ENCODE measurements at regions not wholly inside any gene's neighbourhood (a gene's known extent, or its start where the extent isn't known, plus 50 kb on each side); places are given as distances from the start of the nearest gene placed in this dataset.
A peak's percentile ranks its signal among the peaks of the same experiment; 100 is the strongest.

- DNase-seq (ENCODE audit: low read depth, low spot score) (no peak), FAIRE-seq (no peak), ATAC-seq (peak; percentile 72)
- no peak overlapping the region for H2AFZ ChIP-seq (ENCODE audit: control insufficient read depth, low read depth, low read length)
- WGBS (ENCODE audit: insufficient coverage, insufficient replicate concordance, low lambda C conversion rate, missing lambda C conversion rate) = 32% methylated on average over 11 of the region's 11 CpGs
- H3K9ac ChIP-seq (ENCODE audit: control insufficient read depth, insufficient read depth, low read length) = no peak overlapping the region
- no peaks in the 10 kb centered on the region for H3K36me3 ChIP-seq (ENCODE audit: control insufficient read depth in 2 of 2, insufficient read depth in 2 of 2, low read length in 1 of 2)
- no peak overlapping the region for H3K4me2 ChIP-seq (ENCODE audit: control insufficient read depth, insufficient read depth)
- RAD21 ChIA-PET (ENCODE audit: unreplicated experiment) = no interaction called here
- intact Hi-C loops (cut with micrococcal nuclease; ENCODE audit: unreplicated experiment) = no loop called here
- peaks cover 23% of the 10 kb centered on the region for H3K4me1 ChIP-seq (ENCODE audit: control insufficient read depth, insufficient read depth, low read length)
- CTCF ChIA-PET = no interaction called here
- no peak overlapping the region for H3K4me3 ChIP-seq
- POLR2A ChIA-PET = no interaction called here
- SMC1A ChIA-PET (ENCODE audit: uncharacterized antibody, unreplicated experiment) = no interaction called here
- in situ Hi-C loops (cut with MboI) = no loop called here
- no peaks in the 10 kb centered on the region for H3K27me3 ChIP-seq (replicated peaks in 1 of 2; ENCODE audit: control insufficient read depth in 2 of 2, insufficient read depth in 2 of 2, low read length in 1 of 2)
- no TSS peak for BruUV-seq (replicated peaks)
- no peaks in the 10 kb centered on the region for H3K9me3 ChIP-seq (replicated peaks; ENCODE audit: control insufficient read depth, insufficient read depth, low read length)
- peak overlapping the region; percentile 66 for H3K27ac ChIP-seq (ENCODE audit: control insufficient read depth, insufficient read depth)
- H3K79me2 ChIP-seq (ENCODE audit: control insufficient read depth, insufficient read depth, low read length) = no peaks in the 10 kb centered on the region
- no peak for TF ChIP-seq SUZ12 (IDR thresholded peaks at IDR 0.05; ENCODE audit: unreplicated experiment)
- no peak for TF ChIP-seq POU2F2 (IDR thresholded peaks at IDR 0.05; ENCODE audit: borderline replicate concordance, low read depth, low read length)
- TF ChIP-seq E2F4 (IDR thresholded peaks at IDR 0.05; ENCODE audit: low read depth, low read length) = no peak
- TF ChIP-seq YY1 (IDR thresholded peaks at IDR 0.05; ENCODE audit: low read depth, low read length) = no peak
- TF ChIP-seq EED (IDR thresholded peaks at IDR 0.05; ENCODE audit: low read depth) = peak; percentile 46; the same call in 1 of the 2 replicates
- H4K20me1 ChIP-seq (ENCODE audit: control insufficient read depth, insufficient read depth) = no peaks in the 10 kb centered on the region
Observed at GRCh38 chrX:69027181-69028005, 137.9 kb downstream of the PJA1 start.

GRCh38 chrX:69025802-69026301, 139.4 kb downstream of the PJA1 start:
- Histone ChIP-seq H3K9me3 (replicated peaks; ENCODE audit: control insufficient read depth, insufficient read depth, low read length) (no peaks in the 10 kb centered on the region), H3K27me3 (replicated peaks in 1 of 2; ENCODE audit: control insufficient read depth in 2 of 2, insufficient read depth in 2 of 2, low read length in 1 of 2) (no peaks in the 10 kb centered on the region), H2AFZ (ENCODE audit: control insufficient read depth, low read depth, low read length) (no peak overlapping the region), H3K4me2 (ENCODE audit: control insufficient read depth, insufficient read depth) (no peak overlapping the region), H3K79me2 (ENCODE audit: control insufficient read depth, insufficient read depth, low read length) (no peaks in the 10 kb centered on the region), H3K9ac (ENCODE audit: control insufficient read depth, insufficient read depth, low read length) (no peak overlapping the region), H4K20me1 (ENCODE audit: control insufficient read depth, insufficient read depth) (no peaks in the 10 kb centered on the region), H3K36me3 (ENCODE audit: control insufficient read depth in 2 of 2, insufficient read depth in 2 of 2, low read length in 1 of 2) (no peaks in the 10 kb centered on the region), H3K4me3 (no peak overlapping the region), H3K27ac (ENCODE audit: control insufficient read depth, insufficient read depth) (no peak overlapping the region), H3K4me1 (ENCODE audit: control insufficient read depth, insufficient read depth, low read length) (peaks cover 23% of the 10 kb centered on the region)
- ChIA-PET RAD21 (ENCODE audit: unreplicated experiment) (no interaction called here), POLR2A (no interaction called here), SMC1A (ENCODE audit: uncharacterized antibody, unreplicated experiment) (no interaction called here), CTCF (no interaction called here)
- intact Hi-C loops (cut with micrococcal nuclease; ENCODE audit: unreplicated experiment) (no loop called here), in situ Hi-C loops (cut with MboI) (no loop called here)
- ATAC-seq = no peak
- 66% methylated on average over 4 of the region's 4 CpGs for WGBS (ENCODE audit: insufficient coverage, insufficient replicate concordance, low lambda C conversion rate, missing lambda C conversion rate)
- no peak for DNase-seq (ENCODE audit: low read depth, low spot score)
- no TSS peak for BruUV-seq (replicated peaks)
- FAIRE-seq = no peak
- no peak for TF ChIP-seq WRNIP1 (IDR thresholded peaks at IDR 0.05; ENCODE audit: borderline replicate concordance, low read depth, low read length)
- TF ChIP-seq PRDM15 (CRISPR knock-in tag; IDR thresholded peaks at IDR 0.05) = no peak
- no peak for TF ChIP-seq PBX3 (IDR thresholded peaks at IDR 0.05; ENCODE audit: insufficient replicate concordance, low read depth, low read length)
- no peak for TF ChIP-seq ZSCAN29 (IDR thresholded peaks at IDR 0.05)
- TF ChIP-seq NFIC (IDR thresholded peaks at IDR 0.05; ENCODE audit: low read depth, low read length) = no peak

All from GM12878 (cell line).